Mesendoderm (in vitro differentiated cells): ENCODE measurements at regions not wholly inside any gene's neighbourhood (a gene's known extent, or its start where the extent isn't known, plus 50 kb on each side); places are given as distances from the start of the nearest gene placed in this dataset.

Experiments
- DNase-seq: peaks from one replicate; pipeline ENCODE4 v3.0.0; 2013
- H2AK5ac ChIP-seq: 2 replicates; pipeline ENCODE4 v1.6.1; 2013; ENCODE audit warnings: low read length, inconsistent platforms
- H2BK120ac ChIP-seq: 2 replicates; pipeline ENCODE4 v1.6.1; 2013; ENCODE audit warnings: low read depth, mild to moderate bottlenecking, low read length, moderate library complexity, mixed read lengths
- H2BK15ac ChIP-seq: replicated peaks from 2 replicates; pipeline ENCODE4 v1.6.1; 2013; ENCODE audit warnings: low read depth, mild to moderate bottlenecking, moderate library complexity
- H2BK5ac ChIP-seq: 2 replicates; pipeline ENCODE4 v1.6.1; 2013; ENCODE audit warnings: low read length, inconsistent platforms
- H3K18ac ChIP-seq: 2 replicates; pipeline ENCODE4 v1.6.1; 2013; ENCODE audit warnings: mild to moderate bottlenecking, low read length, mixed read lengths
- H3K23ac ChIP-seq: one replicate; pipeline ENCODE4 v1.6.1; 2013; ENCODE audit warnings: low read length
- H3K27ac ChIP-seq: 2 replicates; pipeline ENCODE4 v1.5.1; 2013; ENCODE audit warnings: low read depth, mild to moderate bottlenecking, inconsistent platforms, low read length, moderate library complexity
- H3K27me3 ChIP-seq: 2 replicates; pipeline ENCODE4 v1.6.1; 2013; ENCODE audit warnings: low read length, control low read depth, mild to moderate bottlenecking, inconsistent platforms; ENCODE audit not compliant: insufficient read depth, poor library complexity
- H3K36me3 ChIP-seq: 2 replicates; pipeline ENCODE4 v1.6.1; 2013; ENCODE audit warnings: low read length, inconsistent platforms; ENCODE audit not compliant: control insufficient read depth, insufficient read depth
- H3K4ac ChIP-seq: one replicate; pipeline ENCODE4 v1.6.1; 2013; ENCODE audit warnings: low read depth, mild to moderate bottlenecking, low read length, moderate library complexity
- H3K4me1 ChIP-seq: 2 replicates; pipeline ENCODE4 v1.6.1; 2013; ENCODE audit warnings: low read depth, low read length, inconsistent platforms; ENCODE audit not compliant: control insufficient read depth
- H3K4me2 ChIP-seq: 2 replicates; pipeline ENCODE4 v1.6.1; 2013; ENCODE audit warnings: low read length
- H3K4me3 ChIP-seq: 2 replicates; pipeline ENCODE4 v1.5.1; 2013; ENCODE audit warnings: mild to moderate bottlenecking, low read length
- H3K56ac ChIP-seq: one replicate; pipeline ENCODE4 v1.6.1; 2013; ENCODE audit warnings: low read length
- H3K79me1 ChIP-seq: 2 replicates; pipeline ENCODE4 v1.6.1; 2013; ENCODE audit warnings: low read length, inconsistent platforms
- H3K79me2 ChIP-seq: 2 replicates; pipeline ENCODE4 v1.6.1; 2013; ENCODE audit warnings: mild to moderate bottlenecking, low read length; ENCODE audit not compliant: control insufficient read depth, insufficient read depth
- H3K9ac ChIP-seq: 2 replicates; pipeline ENCODE4 v1.6.1; 2013; ENCODE audit warnings: low read length, inconsistent platforms
- H4K5ac ChIP-seq: one replicate; pipeline ENCODE4 v1.6.1; 2013; ENCODE audit warnings: low read length
- H4K8ac ChIP-seq: one replicate; pipeline ENCODE4 v1.6.1; 2013; ENCODE audit warnings: low read depth, mild to moderate bottlenecking, control low read depth, low read length, moderate library complexity
- whole genome bisulfite sequencing: extraction: QIAGEN DNeasy Blood & Tissue Kit; methylation state at CpG from one replicate; pipeline ENCODE4 v1.1.7; 2013; ENCODE audit warnings: low lambda C conversion rate, missing lambda C conversion rate; ENCODE audit not compliant: insufficient coverage; ENCODE audit errors: extremely low coverage; 5-methylcytosine and 5-hydroxymethylcytosine counted together

DNA sequence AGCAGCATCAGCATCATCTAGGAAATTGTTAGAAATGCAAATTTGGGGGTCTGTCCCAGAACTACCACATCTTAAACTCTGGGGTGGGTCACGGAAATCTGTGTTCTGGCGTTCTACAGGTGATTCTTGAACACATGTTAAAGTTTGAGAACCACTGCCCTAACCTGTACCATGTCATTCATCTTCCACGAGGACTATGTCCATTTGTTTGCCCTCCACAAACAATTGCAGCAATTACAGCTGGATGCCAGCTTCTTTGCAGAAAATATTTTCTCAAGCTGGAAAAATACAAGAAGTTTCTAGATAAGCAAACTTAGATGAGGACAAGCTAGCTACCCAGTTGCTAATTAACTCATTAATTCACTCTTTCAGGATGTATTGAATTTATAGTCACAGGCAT, 54.1 kb downstream of the MAFB start:
- no peaks in the 10 kb centered on the region for H3K79me1 ChIP-seq
- no peak overlapping the region for H3K4me2 ChIP-seq
- no peak overlapping the region for H3K23ac ChIP-seq
- H2BK15ac ChIP-seq, result no peak overlapping the region
- H3K4me3 ChIP-seq, result no peak overlapping the region
- H4K8ac ChIP-seq, result no peak overlapping the region
- H3K27me3 ChIP-seq, result no peaks in the 10 kb centered on the region
- H3K27ac ChIP-seq, result no peak overlapping the region
- H2BK120ac ChIP-seq, result no peak overlapping the region
- H3K4me1 ChIP-seq, result no peaks in the 10 kb centered on the region
- no peak overlapping the region for H3K56ac ChIP-seq
- DNase-seq, result no peak
- H3K36me3 ChIP-seq, result no peaks in the 10 kb centered on the region
- no CpG with 5 or more reads among the region's 3 CpGs for WGBS
- H3K9ac ChIP-seq, result no peak overlapping the region
- no peak overlapping the region for H3K18ac ChIP-seq
- no peak overlapping the region for H4K5ac ChIP-seq
- no peaks in the 10 kb centered on the region for H3K79me2 ChIP-seq
- H2AK5ac ChIP-seq, result no peak overlapping the region
- H2BK5ac ChIP-seq, result no peak overlapping the region
- H3K4ac ChIP-seq, result no peak overlapping the region

DNA sequence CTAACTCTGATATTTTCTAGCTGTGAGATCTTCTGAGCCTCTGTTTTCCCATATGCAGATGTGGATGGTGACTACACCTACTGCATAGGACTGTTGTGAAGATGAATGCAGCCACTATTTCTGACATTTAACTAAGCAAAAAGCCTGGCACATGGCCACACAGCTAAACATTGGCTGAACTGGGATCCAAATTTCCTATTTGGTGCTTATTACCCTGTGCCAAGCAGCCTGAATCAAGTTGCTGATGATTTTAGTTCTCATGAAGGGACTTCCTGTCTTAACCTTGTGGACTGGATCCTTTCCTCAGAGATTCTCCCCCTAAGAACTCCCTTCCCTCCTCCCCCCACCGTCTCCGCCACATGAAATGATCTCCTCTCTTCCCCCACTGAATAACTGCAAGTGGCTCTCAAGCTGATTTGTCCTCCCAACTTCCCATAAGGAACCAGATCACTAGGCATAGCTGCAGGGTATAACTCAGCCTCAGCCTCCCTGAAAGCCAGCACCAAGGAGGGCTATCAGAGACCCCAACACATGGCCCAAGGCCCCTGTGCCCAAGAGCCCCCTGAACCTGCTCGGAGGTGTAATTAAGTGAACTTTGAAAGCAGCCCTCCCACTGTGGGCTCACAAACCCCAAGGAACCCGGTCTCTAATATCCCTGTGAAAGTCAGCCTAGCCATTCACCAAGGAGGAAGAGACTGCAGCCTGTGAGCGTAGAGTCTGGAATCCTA, 55.7 kb downstream of the MAFB start:
- no peak overlapping the region for H3K56ac ChIP-seq
- H2BK120ac ChIP-seq, result no peak overlapping the region
- no CpG with 5 or more reads among the region's 5 CpGs for WGBS

DNA sequence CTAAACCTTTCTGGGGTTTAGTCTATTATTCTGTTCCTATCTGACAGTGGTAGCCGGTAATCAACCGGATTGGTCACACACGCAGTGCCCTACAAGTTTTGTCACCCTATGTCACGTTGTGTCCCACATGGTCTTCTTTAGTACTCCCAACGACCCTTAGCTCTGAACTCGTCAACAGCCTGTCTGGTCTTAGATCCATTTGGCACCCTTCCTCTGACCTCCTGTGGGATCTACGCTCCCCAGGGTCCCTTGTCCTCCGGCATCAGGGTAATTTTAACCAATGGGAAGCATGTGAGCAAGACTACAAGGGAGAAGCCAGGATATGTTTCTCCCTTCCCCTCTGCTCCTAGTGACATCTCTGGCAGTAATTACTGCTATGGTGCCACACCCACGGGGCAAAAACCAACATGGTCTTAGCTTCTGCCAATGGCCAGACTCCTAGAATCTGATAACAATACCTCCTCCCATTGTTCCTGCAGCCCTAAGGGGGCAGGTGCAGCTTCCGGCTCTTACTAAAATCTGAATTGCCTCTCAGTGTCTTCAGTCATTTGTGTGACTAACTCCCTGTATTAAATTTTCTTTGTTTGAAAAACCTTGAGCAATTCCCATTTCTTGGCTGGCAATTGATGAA, 56.6 kb downstream of the MAFB start:
- no peaks in the 10 kb centered on the region for H3K79me2 ChIP-seq
- no peak for DNase-seq

More for the DNA sequence above, 55.7 kb downstream of the MAFB start:
- no peak for DNase-seq
- H3K4ac ChIP-seq, result no peak overlapping the region
- no peak overlapping the region for H3K18ac ChIP-seq
- no peaks in the 10 kb centered on the region for H3K27me3 ChIP-seq
- no peak overlapping the region for H4K8ac ChIP-seq
- no peaks in the 10 kb centered on the region for H3K36me3 ChIP-seq
- no peak overlapping the region for H2BK15ac ChIP-seq
- no peak overlapping the region for H3K4me3 ChIP-seq
- H3K4me1 ChIP-seq, result no peaks in the 10 kb centered on the region
- H2AK5ac ChIP-seq, result no peak overlapping the region
- H2BK5ac ChIP-seq, result no peak overlapping the region
- H3K4me2 ChIP-seq, result no peak overlapping the region
- no peak overlapping the region for H4K5ac ChIP-seq
- H3K27ac ChIP-seq, result no peak overlapping the region
- no peak overlapping the region for H3K9ac ChIP-seq
- H3K23ac ChIP-seq, result no peak overlapping the region
- H3K79me2 ChIP-seq, result no peaks in the 10 kb centered on the region
- no peaks in the 10 kb centered on the region for H3K79me1 ChIP-seq

DNA sequence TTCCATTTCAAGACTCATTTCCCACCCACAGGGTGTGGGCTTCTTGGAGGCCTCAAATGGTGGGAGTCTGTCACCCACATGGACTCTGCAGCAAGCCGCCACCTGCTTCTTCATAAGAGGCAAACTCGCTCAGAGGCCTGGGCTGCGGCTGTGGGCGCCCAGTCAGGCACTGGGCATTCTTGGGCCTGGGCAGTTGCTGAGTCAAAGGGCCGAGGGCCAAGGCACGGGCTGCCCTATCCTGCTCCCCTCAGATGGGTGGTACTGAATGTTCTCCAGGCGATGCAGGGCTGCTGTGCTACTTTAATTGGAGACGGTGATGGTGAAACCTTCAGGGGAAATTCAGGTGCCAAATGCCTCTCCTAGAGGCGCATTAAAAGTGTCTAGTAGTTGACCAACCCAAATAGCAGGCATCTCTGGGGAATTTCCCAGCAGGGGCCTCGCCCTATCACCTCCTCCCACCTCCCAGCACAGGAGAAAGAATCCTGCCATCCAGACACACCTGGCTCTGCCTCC, 57.9 kb downstream of the MAFB start:
- no peaks in the 10 kb centered on the region for H3K79me2 ChIP-seq
- no peaks in the 10 kb centered on the region for H3K79me1 ChIP-seq
- H3K4me2 ChIP-seq, result no peak overlapping the region
- H2BK5ac ChIP-seq, result no peak overlapping the region
- H3K23ac ChIP-seq, result no peak overlapping the region
- H2BK15ac ChIP-seq, result no peak overlapping the region
- H3K27ac ChIP-seq, result no peak overlapping the region
- H3K27me3 ChIP-seq, result no peaks in the 10 kb centered on the region
- H3K36me3 ChIP-seq, result no peaks in the 10 kb centered on the region
- H2BK120ac ChIP-seq, result no peak overlapping the region
- no peak overlapping the region for H3K4ac ChIP-seq
- no peak overlapping the region for H4K5ac ChIP-seq
- no peak for DNase-seq
- H3K18ac ChIP-seq, result no peak overlapping the region
- WGBS, result no CpG with 5 or more reads among the region's 10 CpGs
- H4K8ac ChIP-seq, result no peak overlapping the region
- no peak overlapping the region for H3K56ac ChIP-seq
- H3K4me1 ChIP-seq, result no peaks in the 10 kb centered on the region
- H2AK5ac ChIP-seq, result no peak overlapping the region
- no peak overlapping the region for H3K9ac ChIP-seq
- no peak overlapping the region for H3K4me3 ChIP-seq

More for the DNA sequence above, 56.6 kb downstream of the MAFB start:
- no peak overlapping the region for H3K4me3 ChIP-seq
- no peak overlapping the region for H2BK5ac ChIP-seq
- H2AK5ac ChIP-seq, result no peak overlapping the region
- no peak overlapping the region for H2BK15ac ChIP-seq
- H3K79me1 ChIP-seq, result no peaks in the 10 kb centered on the region
- H2BK120ac ChIP-seq, result no peak overlapping the region
- no peak overlapping the region for H3K23ac ChIP-seq
- no peak overlapping the region for H3K56ac ChIP-seq
- H3K36me3 ChIP-seq, result no peaks in the 10 kb centered on the region
- H3K4ac ChIP-seq, result no peak overlapping the region
- H3K18ac ChIP-seq, result no peak overlapping the region
- WGBS, result no CpG with 5 or more reads among the region's 10 CpGs
- no peak overlapping the region for H4K5ac ChIP-seq
- no peaks in the 10 kb centered on the region for H3K4me1 ChIP-seq
- H3K9ac ChIP-seq, result no peak overlapping the region
- no peak overlapping the region for H3K27ac ChIP-seq
- no peak overlapping the region for H4K8ac ChIP-seq
- no peak overlapping the region for H3K4me2 ChIP-seq
- H3K27me3 ChIP-seq, result no peaks in the 10 kb centered on the region

DNA sequence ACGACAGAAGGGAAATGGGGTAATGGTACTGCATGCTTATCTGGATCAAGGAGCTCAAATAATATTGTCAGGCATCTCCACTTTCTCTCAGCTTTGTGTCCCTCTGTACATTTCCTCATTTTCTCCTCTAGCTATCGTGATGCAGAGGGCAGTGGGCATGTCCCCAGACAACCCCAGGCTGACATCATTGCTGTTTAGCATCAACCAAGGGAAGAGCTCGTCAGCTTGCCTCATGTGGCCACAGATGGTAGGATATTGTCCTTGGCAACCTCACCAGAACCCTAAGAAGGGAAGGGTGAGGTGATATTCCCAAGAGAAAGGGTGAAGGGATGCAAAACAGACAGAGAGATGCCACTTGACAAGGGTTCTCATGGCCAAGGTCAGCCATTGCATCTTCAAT, 58.3 kb downstream of the MAFB start:
- H3K4me1 ChIP-seq, result no peaks in the 10 kb centered on the region
- no peak overlapping the region for H3K27ac ChIP-seq
- DNase-seq, result no peak
- H2BK15ac ChIP-seq, result no peak overlapping the region
- no peak overlapping the region for H3K4me2 ChIP-seq
- no peak overlapping the region for H3K23ac ChIP-seq
- no peaks in the 10 kb centered on the region for H3K79me2 ChIP-seq
- H4K5ac ChIP-seq, result no peak overlapping the region
- H3K18ac ChIP-seq, result no peak overlapping the region
- no peaks in the 10 kb centered on the region for H3K36me3 ChIP-seq
- H3K4me3 ChIP-seq, result no peak overlapping the region
- no peak overlapping the region for H4K8ac ChIP-seq
- no peak overlapping the region for H2BK120ac ChIP-seq
- no peak overlapping the region for H2BK5ac ChIP-seq
- H3K4ac ChIP-seq, result no peak overlapping the region
- H3K9ac ChIP-seq, result no peak overlapping the region
- whole genome bisulfite sequencing, result no CpG with 5 or more reads among the region's 3 CpGs
- no peaks in the 10 kb centered on the region for H3K27me3 ChIP-seq
- no peak overlapping the region for H2AK5ac ChIP-seq
- no peak overlapping the region for H3K56ac ChIP-seq
- H3K79me1 ChIP-seq, result no peaks in the 10 kb centered on the region
